ENCODE measurements at regions not wholly inside any gene's neighbourhood (a gene's known extent, or its start where the extent isn't known, plus 50 kb on each side); places are given as distances from the start of the nearest gene placed in this dataset.

DNA sequence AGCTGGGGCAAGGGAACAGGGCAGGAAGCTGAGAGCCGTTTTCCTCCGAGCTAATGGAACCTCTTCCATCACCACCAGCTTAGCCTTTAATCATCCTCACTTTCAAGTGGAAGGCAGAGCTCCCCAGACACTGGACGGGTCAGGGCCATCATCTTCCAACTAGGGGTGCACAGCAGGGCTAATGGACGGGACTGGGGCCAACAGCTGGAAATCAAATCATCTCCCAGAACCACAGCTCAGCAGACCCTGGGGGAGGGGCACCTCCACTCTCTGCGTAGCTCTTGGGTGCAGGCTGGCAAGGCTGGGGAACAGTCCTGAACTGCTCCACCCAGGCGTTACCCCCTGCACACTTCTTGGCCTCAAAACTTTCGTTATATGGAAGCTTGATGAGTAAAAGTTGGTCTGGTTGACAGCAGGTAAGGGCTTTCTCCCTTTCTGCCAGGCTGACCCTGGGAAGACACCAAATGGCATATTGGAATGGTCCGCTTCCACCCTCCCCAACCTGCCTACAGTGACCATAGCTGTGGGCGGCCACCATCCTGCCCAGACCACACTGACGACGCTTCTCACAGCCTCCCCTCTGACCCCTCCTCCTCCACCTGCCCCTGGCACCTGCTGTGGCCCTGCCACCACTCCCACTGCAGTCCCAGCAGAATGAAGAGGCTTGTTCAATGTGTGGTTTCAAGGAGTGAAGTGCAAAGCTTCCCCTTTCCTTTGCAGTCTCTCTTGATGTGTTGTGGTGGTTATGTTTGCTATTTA, 51.7 kb upstream of the RET start:
- H3K27me3 ChIP-seq (ENCODE audit: control insufficient read depth, insufficient read depth, low read length), result no peaks in the 10 kb centered on the region
- POLR2A ChIA-PET, result no interaction called here
- H3K4me1 ChIP-seq (ENCODE audit: control insufficient read depth, insufficient read depth, low read length), result peaks cover 10% of the 10 kb centered on the region
- H3K4me3 ChIP-seq (ENCODE audit: low read depth in 2 of 2, low read length in 2 of 2), result no peak overlapping the region
- intact Hi-C loops (cut with micrococcal nuclease; ENCODE audit: unreplicated experiment), result no loop called here
- DNase-seq (ENCODE audit: low read depth, low spot score) (no peak), ATAC-seq (no peak)
- H3K27ac ChIP-seq (ENCODE audit: low read length), result no peak overlapping the region
- TF ChIP-seq TCF7L2 (IDR thresholded peaks at IDR 0.05; ENCODE audit: low read depth, low read length), result no peak
- no peak for TF ChIP-seq POLR2AphosphoS5 (IDR thresholded peaks at IDR 0.05; ENCODE audit: low read depth, low read length)
- TF ChIP-seq SIN3A (IDR thresholded peaks at IDR 0.05; ENCODE audit: borderline replicate concordance, insufficient read depth, low read depth, low read length), result no peak
- TF ChIP-seq, protein P1, sequence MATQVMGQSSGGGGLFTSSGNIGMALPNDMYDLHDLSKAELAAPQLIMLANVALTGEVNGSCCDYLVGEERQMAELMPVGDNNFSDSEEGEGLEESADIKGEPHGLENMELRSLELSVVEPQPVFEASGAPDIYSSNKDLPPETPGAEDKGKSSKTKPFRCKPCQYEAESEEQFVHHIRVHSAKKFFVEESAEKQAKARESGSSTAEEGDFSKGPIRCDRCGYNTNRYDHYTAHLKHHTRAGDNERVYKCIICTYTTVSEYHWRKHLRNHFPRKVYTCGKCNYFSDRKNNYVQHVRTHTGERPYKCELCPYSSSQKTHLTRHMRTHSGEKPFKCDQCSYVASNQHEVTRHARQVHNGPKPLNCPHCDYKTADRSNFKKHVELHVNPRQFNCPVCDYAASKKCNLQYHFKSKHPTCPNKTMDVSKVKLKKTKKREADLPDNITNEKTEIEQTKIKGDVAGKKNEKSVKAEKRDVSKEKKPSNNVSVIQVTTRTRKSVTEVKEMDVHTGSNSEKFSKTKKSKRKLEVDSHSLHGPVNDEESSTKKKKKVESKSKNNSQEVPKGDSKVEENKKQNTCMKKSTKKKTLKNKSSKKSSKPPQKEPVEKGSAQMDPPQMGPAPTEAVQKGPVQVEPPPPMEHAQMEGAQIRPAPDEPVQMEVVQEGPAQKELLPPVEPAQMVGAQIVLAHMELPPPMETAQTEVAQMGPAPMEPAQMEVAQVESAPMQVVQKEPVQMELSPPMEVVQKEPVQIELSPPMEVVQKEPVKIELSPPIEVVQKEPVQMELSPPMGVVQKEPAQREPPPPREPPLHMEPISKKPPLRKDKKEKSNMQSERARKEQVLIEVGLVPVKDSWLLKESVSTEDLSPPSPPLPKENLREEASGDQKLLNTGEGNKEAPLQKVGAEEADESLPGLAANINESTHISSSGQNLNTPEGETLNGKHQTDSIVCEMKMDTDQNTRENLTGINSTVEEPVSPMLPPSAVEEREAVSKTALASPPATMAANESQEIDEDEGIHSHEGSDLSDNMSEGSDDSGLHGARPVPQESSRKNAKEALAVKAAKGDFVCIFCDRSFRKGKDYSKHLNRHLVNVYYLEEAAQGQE (IDR thresholded peaks at IDR 0.05; ENCODE audit: insufficient read depth in 1 of 2, low read depth in 2 of 2, low read length in 1 of 2), result no peak
- TF ChIP-seq, protein P2, sequence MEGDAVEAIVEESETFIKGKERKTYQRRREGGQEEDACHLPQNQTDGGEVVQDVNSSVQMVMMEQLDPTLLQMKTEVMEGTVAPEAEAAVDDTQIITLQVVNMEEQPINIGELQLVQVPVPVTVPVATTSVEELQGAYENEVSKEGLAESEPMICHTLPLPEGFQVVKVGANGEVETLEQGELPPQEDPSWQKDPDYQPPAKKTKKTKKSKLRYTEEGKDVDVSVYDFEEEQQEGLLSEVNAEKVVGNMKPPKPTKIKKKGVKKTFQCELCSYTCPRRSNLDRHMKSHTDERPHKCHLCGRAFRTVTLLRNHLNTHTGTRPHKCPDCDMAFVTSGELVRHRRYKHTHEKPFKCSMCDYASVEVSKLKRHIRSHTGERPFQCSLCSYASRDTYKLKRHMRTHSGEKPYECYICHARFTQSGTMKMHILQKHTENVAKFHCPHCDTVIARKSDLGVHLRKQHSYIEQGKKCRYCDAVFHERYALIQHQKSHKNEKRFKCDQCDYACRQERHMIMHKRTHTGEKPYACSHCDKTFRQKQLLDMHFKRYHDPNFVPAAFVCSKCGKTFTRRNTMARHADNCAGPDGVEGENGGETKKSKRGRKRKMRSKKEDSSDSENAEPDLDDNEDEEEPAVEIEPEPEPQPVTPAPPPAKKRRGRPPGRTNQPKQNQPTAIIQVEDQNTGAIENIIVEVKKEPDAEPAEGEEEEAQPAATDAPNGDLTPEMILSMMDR (IDR thresholded peaks at IDR 0.05), result no peak
- no peaks in the 10 kb centered on the region for H3K9me3 ChIP-seq (ENCODE audit: control insufficient read depth, insufficient read depth, low read depth, low read length)
- CTCF ChIA-PET, result no interaction called here
- no peaks in the 10 kb centered on the region for H3K36me3 ChIP-seq (ENCODE audit: control insufficient read depth, insufficient read depth, low read length)
- in situ Hi-C loops (cut with HindIII; ENCODE audit: low pct_unique_long_range_greater_than_20kb, low sequenced_read_pairs), result no loop called here
- BruUV-seq (replicated peaks), result no TSS peak

DNA sequence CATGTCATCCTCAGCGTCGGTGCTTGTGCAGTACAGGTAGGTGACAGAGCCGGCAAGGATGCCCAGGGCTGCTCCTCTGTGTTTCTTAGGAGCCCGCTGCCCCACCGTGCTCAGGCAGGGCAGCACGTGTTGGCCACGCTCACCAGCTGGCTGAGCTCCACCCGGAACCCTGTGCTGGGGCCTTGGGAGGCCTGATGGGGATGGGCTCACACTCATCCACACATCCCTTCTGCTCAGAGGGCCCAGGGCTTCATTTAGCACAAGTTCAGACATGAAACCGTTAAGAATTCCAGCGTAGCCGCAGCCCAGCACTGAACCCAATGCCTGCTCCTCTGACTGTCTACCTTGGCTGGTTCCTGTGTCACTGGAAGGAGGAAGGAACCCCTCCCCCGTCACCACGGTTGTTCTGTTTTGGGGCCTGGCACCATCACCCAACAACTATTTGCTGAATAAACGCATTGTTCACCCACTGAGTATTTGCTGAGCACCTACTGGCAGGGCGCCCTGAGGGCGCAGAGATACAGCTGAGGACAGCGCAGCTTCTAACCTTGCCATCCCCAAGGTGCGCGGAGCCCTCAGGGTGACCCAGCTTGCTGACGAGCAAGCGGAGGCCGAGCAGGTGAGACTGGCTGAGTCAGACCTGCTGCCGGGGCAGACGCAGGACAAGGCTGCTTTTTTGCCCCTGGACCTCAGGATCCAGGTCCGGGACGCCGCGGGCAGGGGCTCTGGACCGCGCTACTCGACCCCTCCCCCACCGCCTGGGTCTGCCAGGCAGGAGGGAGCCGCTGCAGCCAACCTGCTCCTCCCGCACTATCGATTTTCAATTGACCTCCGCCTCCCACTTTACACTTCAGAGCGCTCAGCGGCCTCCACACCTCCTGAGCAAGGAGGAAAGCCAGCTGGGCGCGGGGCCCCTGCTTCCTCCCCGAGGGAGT, 50.6 kb upstream of the RET start:
- Histone ChIP-seq H3K27ac (ENCODE audit: low read length) (peak overlapping the region; percentile 49; the same call in 1 of the 2 replicates), H3K4me1 (ENCODE audit: control insufficient read depth, insufficient read depth, low read length) (peaks cover 10% of the 10 kb centered on the region), H3K9me3 (ENCODE audit: control insufficient read depth, insufficient read depth, low read depth, low read length) (no peaks in the 10 kb centered on the region), H3K4me3 (ENCODE audit: low read depth in 2 of 2, low read length in 2 of 2) (no peak overlapping the region), H3K27me3 (ENCODE audit: control insufficient read depth, insufficient read depth, low read length) (no peaks in the 10 kb centered on the region), H3K36me3 (ENCODE audit: control insufficient read depth, insufficient read depth, low read length) (no peaks in the 10 kb centered on the region)
- CTCF ChIA-PET, result no interaction called here
- ATAC-seq (peak; percentile 58), DNase-seq (ENCODE audit: low read depth, low spot score) (no peak)
- POLR2A ChIA-PET, result no interaction called here
- BruUV-seq (replicated peaks), result no TSS peak
- in situ Hi-C loops (cut with HindIII; ENCODE audit: low pct_unique_long_range_greater_than_20kb, low sequenced_read_pairs), result no loop called here
- TF ChIP-seq POLR2AphosphoS5 (IDR thresholded peaks at IDR 0.05; ENCODE audit: low read depth, low read length) (no peak), SIN3A (IDR thresholded peaks at IDR 0.05; ENCODE audit: borderline replicate concordance, insufficient read depth, low read depth, low read length) (no peak), TCF7L2 (IDR thresholded peaks at IDR 0.05; ENCODE audit: low read depth, low read length) (no peak)
- TF ChIP-seq, protein P1 (IDR thresholded peaks at IDR 0.05; ENCODE audit: insufficient read depth in 1 of 2, low read depth in 2 of 2, low read length in 1 of 2), result no peak
- TF ChIP-seq, protein P2 (IDR thresholded peaks at IDR 0.05), result no peak
- intact Hi-C loops (cut with micrococcal nuclease; ENCODE audit: unreplicated experiment), result no loop called here
